ENCODE measurements at regions not wholly inside any gene's neighbourhood (a gene's known extent, or its start where the extent isn't known, plus 50 kb on each side); places are given as distances from the start of the nearest gene placed in this dataset.
"Not testable (repeated sequence)": the region's sequence is repeated elsewhere in the genome, so short reads cannot be mapped to it uniquely, and the experiment has no call there.

DNA sequence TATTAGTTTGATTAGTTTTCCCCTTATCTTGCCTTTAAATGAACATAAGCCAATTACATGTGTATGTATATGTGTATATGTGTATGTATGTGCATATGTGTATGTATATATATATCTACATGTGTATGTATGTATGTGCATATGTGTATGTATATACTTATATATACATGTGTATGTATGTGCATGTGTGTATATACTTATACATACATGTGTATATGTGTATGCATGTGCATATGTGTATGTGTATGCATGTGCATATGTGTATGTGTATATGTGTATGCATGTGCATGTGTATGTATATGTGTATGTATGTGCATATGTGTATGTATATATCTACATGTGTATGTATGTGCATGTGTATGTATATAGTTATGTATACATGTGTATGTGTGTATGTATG, 65.5 kb upstream of the CCT8L2 start:
- Mint-ChIP-seq H3K36me3 (ENCODE audit: unreplicated experiment) (peaks cover 26% of the 10 kb centered on the region), H3K4me1 (ENCODE audit: low read depth, unreplicated experiment) (no peaks in the 10 kb centered on the region), H3K4me3 (ENCODE audit: unreplicated experiment) (no peak overlapping the region), H3K9me3 (ENCODE audit: unreplicated experiment) (peaks cover 4% of the 10 kb centered on the region), H3K27me3 (ENCODE audit: unreplicated experiment) (peaks cover 2% of the 10 kb centered on the region), H3K27ac (ENCODE audit: unreplicated experiment) (no peak overlapping the region)
- TF ChIP-seq, protein P1, sequence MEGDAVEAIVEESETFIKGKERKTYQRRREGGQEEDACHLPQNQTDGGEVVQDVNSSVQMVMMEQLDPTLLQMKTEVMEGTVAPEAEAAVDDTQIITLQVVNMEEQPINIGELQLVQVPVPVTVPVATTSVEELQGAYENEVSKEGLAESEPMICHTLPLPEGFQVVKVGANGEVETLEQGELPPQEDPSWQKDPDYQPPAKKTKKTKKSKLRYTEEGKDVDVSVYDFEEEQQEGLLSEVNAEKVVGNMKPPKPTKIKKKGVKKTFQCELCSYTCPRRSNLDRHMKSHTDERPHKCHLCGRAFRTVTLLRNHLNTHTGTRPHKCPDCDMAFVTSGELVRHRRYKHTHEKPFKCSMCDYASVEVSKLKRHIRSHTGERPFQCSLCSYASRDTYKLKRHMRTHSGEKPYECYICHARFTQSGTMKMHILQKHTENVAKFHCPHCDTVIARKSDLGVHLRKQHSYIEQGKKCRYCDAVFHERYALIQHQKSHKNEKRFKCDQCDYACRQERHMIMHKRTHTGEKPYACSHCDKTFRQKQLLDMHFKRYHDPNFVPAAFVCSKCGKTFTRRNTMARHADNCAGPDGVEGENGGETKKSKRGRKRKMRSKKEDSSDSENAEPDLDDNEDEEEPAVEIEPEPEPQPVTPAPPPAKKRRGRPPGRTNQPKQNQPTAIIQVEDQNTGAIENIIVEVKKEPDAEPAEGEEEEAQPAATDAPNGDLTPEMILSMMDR (IDR thresholded peaks at IDR 0.05; ENCODE audit: partially characterized antibody, unreplicated experiment), result no peak
- no peak for DNase-seq

DNA sequence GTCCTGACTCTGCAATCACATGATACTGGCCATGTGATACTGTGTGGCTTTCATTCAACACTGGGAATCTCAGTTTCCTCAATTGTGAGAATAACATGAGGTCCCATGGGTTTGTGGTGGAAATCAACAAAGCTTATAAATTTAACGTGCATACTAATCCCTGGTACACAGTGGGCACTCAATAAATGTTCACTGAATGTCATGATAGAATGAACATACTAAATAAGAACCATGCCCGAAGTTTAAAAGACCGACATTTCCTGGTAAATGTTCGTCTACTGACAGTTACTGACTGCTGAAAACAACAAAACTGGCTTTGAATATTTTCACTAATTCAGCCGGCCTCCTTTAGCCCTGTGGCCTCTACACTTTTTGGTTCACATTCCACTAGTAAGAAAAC, 62.3 kb upstream of the CCT8L2 start:
- no peak overlapping the region for H3K27ac Mint-ChIP-seq (ENCODE audit: unreplicated experiment)

DNA sequence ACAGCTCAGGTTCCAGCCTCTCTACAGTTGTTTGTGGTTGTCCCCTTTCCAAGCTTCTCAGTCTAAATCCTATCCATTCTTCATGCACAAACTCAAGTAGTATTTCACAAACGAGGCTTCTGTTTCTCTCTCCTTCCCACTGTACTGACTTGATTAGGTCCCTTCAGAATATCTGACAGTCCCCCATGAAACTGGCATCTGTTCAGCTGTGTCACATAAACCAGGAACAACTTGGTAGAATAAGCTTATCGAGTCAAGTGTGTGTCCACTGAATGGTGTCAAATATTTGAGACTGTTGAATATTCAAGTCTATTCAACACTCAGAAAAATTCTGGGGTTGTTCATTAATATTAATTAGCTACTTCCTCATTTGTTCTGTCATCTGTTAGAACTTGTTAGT, 61.7 kb upstream of the CCT8L2 start:
- H3K9me3 Mint-ChIP-seq (ENCODE audit: unreplicated experiment), result not testable (repeated sequence)

More for the DNA sequence above, 62.3 kb upstream of the CCT8L2 start:
- Mint-ChIP-seq H3K4me1 (ENCODE audit: low read depth, unreplicated experiment) (no peaks in the 10 kb centered on the region), H3K36me3 (ENCODE audit: unreplicated experiment) (peaks cover 33% of the 10 kb centered on the region), H3K4me3 (ENCODE audit: unreplicated experiment) (no peak overlapping the region), H3K9me3 (ENCODE audit: unreplicated experiment) (peaks cover 5% of the 10 kb centered on the region), H3K27me3 (ENCODE audit: unreplicated experiment) (no peaks in the 10 kb centered on the region)
- no peak for DNase-seq
- TF ChIP-seq, protein P1 (IDR thresholded peaks at IDR 0.05; ENCODE audit: partially characterized antibody, unreplicated experiment), result no peak

DNA sequence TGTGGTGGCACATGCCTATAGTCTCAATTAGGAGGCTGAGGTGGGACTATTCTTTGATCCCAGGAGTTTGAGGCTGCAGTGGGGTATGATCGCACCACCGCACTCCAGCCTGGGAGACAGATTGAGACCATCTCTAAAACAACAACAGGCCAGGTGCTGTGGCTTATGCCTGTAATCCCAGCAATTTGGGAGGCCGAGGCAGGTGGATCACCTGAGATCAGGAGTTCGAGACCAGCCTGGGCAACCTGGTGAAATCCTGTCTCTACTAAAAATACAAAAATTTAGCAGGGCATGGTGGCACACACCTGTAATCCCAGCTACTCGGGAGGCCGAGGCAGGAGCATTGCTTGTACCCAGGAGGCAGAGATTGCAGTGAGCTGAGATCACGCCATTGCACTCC, 60.6 kb upstream of the CCT8L2 start:
- H3K4me3 Mint-ChIP-seq (ENCODE audit: unreplicated experiment); H3K4me1 Mint-ChIP-seq (ENCODE audit: low read depth, unreplicated experiment); H3K9me3 Mint-ChIP-seq (ENCODE audit: unreplicated experiment); DNase-seq; H3K27me3 Mint-ChIP-seq (ENCODE audit: unreplicated experiment); H3K27ac Mint-ChIP-seq (ENCODE audit: unreplicated experiment): not testable (repeated sequence)
- H3K36me3 Mint-ChIP-seq (ENCODE audit: unreplicated experiment), result peaks cover 41% of the 10 kb centered on the region

More for the DNA sequence above, 61.7 kb upstream of the CCT8L2 start:
- not testable (repeated sequence) for H3K4me3 Mint-ChIP-seq (ENCODE audit: unreplicated experiment); H3K27ac Mint-ChIP-seq (ENCODE audit: unreplicated experiment); H3K27me3 Mint-ChIP-seq (ENCODE audit: unreplicated experiment); DNase-seq; H3K4me1 Mint-ChIP-seq (ENCODE audit: low read depth, unreplicated experiment)
- peaks cover 38% of the 10 kb centered on the region for H3K36me3 Mint-ChIP-seq (ENCODE audit: unreplicated experiment)

DNA sequence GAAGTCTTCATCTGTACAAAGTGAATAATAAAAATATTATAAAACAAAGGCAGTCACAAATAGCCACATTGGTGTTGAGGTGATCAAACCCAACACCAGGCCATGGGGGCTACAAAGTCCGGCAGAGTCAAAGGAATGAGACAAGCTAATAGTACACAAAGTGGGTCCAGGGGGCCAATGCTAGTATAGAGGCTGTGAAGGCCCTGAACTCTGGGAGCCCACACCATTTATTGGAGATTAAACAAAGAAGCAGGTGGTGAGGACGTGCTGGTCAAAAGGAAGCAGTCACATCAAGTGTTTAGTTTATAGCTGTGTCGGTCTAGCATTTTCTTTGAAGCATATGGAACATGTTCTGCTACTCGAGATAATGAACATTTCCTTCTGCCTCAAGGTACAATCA, 58.6 kb upstream of the CCT8L2 start:
- peaks cover 5% of the 10 kb centered on the region for H3K9me3 Mint-ChIP-seq (ENCODE audit: unreplicated experiment)

More for the DNA sequence above, 58.6 kb upstream of the CCT8L2 start:
- Mint-ChIP-seq H3K36me3 (ENCODE audit: unreplicated experiment) (peaks cover 36% of the 10 kb centered on the region), H3K27ac (ENCODE audit: unreplicated experiment) (no peak overlapping the region), H3K4me1 (ENCODE audit: low read depth, unreplicated experiment) (no peaks in the 10 kb centered on the region), H3K4me3 (ENCODE audit: unreplicated experiment) (no peak overlapping the region), H3K27me3 (ENCODE audit: unreplicated experiment) (no peaks in the 10 kb centered on the region)
- TF ChIP-seq, protein P1 (IDR thresholded peaks at IDR 0.05; ENCODE audit: partially characterized antibody, unreplicated experiment), result no peak
- no peak for DNase-seq
